A673 (cell line): ENCODE measurements at regions not wholly inside any gene's neighbourhood (a gene's known extent, or its start where the extent isn't known, plus 50 kb on each side); places are given as distances from the start of the nearest gene placed in this dataset.

Source experiments
- CTCF ChIP-seq: fragments of 300-800, 200-600 bp; sonication (generic); conservative IDR thresholded peaks from 2 replicates; pipeline ENCODE4 v1.5.1; 2017; ENCODE audit warnings: low read depth, mild to moderate bottlenecking, antibody characterized with exemption, low read length, moderate library complexity, mixed read lengths
- EZH2 ChIP-seq: fragments of 200-600 bp; sonication (generic); IDR thresholded peaks from 2 replicates; pipeline ENCODE4 v1.6.1; 2017; ENCODE audit warnings: borderline replicate concordance, low read depth, mild to moderate bottlenecking, mixed read lengths, antibody characterized with exemption, low read length; ENCODE audit not compliant: poor library complexity, severe bottlenecking

- TF ChIP-seq CTCF (no peak), EZH2 (no peak)
Observed at GRCh38 chr1:4176841-4177240, 276.8 kb upstream of the C1orf174 start.
